ENCODE measurements at regions not wholly inside any gene's neighbourhood (a gene's known extent, or its start where the extent isn't known, plus 50 kb on each side); places are given as distances from the start of the nearest gene placed in this dataset.
A peak's percentile ranks its signal among the peaks of the same experiment; 100 is the strongest.

DNA sequence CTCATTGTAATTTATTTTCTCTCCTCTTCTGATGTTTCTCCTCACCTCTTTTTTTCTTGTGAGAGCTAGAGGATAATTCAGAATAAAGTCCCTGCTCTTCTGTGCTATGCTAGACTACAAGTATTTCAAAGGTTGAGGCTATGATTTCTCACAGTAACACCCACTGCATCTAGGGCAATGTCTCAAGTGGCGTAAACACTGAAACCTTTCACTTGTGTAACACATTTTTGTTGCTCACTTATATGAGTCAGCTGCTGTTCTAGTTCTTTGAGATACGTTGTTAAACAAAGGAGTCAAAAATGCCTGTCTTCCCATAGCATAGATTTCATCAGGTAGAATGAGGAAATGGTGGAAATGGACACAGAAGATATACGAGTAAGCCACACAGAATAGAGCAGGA is 305.1 kb upstream of the PITRM1 start:
- POLR2A ChIA-PET, result no interaction called here

DNA sequence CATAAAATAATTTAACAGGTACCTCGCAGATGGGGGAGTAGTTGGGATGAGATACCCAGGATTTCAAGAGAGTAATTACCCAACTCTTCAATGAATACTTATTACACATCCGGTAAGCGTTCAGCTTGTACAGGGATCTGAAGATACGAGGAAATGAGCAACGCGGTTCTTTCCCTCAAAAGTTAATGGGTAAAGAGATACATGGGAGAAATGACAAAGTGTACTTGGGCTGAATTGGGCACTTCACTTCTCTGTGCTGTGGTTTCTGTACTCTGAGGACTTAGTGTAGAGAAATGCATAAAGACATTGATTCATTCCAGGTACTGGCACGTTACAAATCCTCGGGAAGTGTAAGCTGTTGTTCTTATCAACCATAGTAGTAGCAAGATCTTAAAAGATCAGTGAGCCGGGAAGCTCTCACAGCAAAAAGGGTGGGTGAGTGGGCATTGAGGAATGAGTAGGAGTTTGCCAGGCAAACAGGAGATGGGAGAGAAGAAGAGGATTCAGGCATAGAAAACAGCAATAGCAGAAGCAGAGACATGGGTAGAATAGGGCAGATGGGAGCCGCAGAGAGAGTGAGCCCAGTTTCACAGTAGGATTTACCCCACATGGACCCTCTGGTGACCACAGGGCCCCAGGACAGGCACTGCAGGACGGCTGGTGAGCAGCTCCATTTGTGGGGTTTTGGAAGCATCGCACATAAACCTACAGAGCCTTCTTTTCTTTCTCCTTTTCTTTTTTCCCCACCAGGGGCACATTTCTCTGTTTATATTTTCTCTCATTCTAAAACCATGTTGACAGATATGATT is 304.3 kb upstream of the PITRM1 start:
- Histone ChIP-seq H3F3A (replicated peaks; ENCODE audit: insufficient read depth) (peaks cover 2% of the 10 kb centered on the region), H3K4me1 (ENCODE audit: control insufficient read depth in 1 of 2, insufficient read depth in 2 of 2, low read depth in 1 of 2, low read length in 1 of 2) (peaks cover 0 to 2% of the 10 kb centered on the region in 2 experiments; a peak in 1 of 4 replicates), H3K79me2 (ENCODE audit: insufficient read depth) (no peaks in the 10 kb centered on the region), H3K27ac (ENCODE audit: low read depth in 2 of 2, low read length in 1 of 2) (no peak overlapping the region), H3K9ac (no peak overlapping the region), H3K9me2 (no peaks in the 10 kb centered on the region), H4K20me1 (ENCODE audit: insufficient read depth) (no peaks in the 10 kb centered on the region), H3K27me3 (ENCODE audit: insufficient read depth) (no peaks in the 10 kb centered on the region), H3K36me3 (replicated peaks in 1 of 2; ENCODE audit: control insufficient read depth in 1 of 2, insufficient read depth in 2 of 2, low read length in 1 of 2) (no peaks in the 10 kb centered on the region), H3K4me3 (ENCODE audit: low read depth in 2 of 2, low read length in 1 of 2) (no peak overlapping the region), H3K9me3 (no peaks in the 10 kb centered on the region), H3K4me2 (no peak overlapping the region), H2AFZ (ENCODE audit: low read depth) (no peak overlapping the region)
- ChIA-PET POLR2A (interaction anchor here (1.0 kb wide), 1 partner anchor 308 kb away, joined by 3 read pairs; the partner anchor contains the start of gene KLF6), CTCF (interaction anchor here (0.8 to 1.6 kb wide), 2 partner anchors 9 to 16 kb away, joined by 3 to 4 read pairs; no protein-coding TSS in a partner anchor)
- DNase-seq, result no peak
- WGBS (ENCODE audit: low lambda C conversion rate), result 93% methylated on average over 12 of the region's 12 CpGs
- no peak for TF ChIP-seq RCOR1 (IDR thresholded peaks at IDR 0.05; ENCODE audit: low read length)
- TF ChIP-seq, protein P1, sequence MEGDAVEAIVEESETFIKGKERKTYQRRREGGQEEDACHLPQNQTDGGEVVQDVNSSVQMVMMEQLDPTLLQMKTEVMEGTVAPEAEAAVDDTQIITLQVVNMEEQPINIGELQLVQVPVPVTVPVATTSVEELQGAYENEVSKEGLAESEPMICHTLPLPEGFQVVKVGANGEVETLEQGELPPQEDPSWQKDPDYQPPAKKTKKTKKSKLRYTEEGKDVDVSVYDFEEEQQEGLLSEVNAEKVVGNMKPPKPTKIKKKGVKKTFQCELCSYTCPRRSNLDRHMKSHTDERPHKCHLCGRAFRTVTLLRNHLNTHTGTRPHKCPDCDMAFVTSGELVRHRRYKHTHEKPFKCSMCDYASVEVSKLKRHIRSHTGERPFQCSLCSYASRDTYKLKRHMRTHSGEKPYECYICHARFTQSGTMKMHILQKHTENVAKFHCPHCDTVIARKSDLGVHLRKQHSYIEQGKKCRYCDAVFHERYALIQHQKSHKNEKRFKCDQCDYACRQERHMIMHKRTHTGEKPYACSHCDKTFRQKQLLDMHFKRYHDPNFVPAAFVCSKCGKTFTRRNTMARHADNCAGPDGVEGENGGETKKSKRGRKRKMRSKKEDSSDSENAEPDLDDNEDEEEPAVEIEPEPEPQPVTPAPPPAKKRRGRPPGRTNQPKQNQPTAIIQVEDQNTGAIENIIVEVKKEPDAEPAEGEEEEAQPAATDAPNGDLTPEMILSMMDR (IDR thresholded peaks at IDR 0.05), result peak; percentile 34; the same call in 1 of the 2 replicates
- TF ChIP-seq JUND (IDR thresholded peaks at IDR 0.05), result no peak
- TF ChIP-seq RAD21 (IDR thresholded peaks at IDR 0.05; ENCODE audit: low read length), result no peak
- TF ChIP-seq NFIC (IDR thresholded peaks at IDR 0.05; ENCODE audit: borderline replicate concordance), result no peak

More for the DNA sequence above, 305.1 kb upstream of the PITRM1 start:
- Histone ChIP-seq H3K4me2 (no peak overlapping the region), H4K20me1 (ENCODE audit: insufficient read depth) (no peaks in the 10 kb centered on the region), H3F3A (replicated peaks; ENCODE audit: insufficient read depth) (peaks cover 6% of the 10 kb centered on the region), H3K27ac (ENCODE audit: low read depth in 2 of 2, low read length in 1 of 2) (no peak overlapping the region), H3K9me3 (no peaks in the 10 kb centered on the region), H3K36me3 (replicated peaks in 1 of 2; ENCODE audit: control insufficient read depth in 1 of 2, insufficient read depth in 2 of 2, low read length in 1 of 2) (no peaks in the 10 kb centered on the region), H3K9me2 (no peaks in the 10 kb centered on the region), H3K79me2 (ENCODE audit: insufficient read depth) (no peaks in the 10 kb centered on the region), H3K27me3 (ENCODE audit: insufficient read depth) (no peaks in the 10 kb centered on the region), H3K4me3 (ENCODE audit: low read depth in 2 of 2, low read length in 1 of 2) (no peak overlapping the region), H3K9ac (no peak overlapping the region), H2AFZ (ENCODE audit: low read depth) (no peak overlapping the region), H3K4me1 (ENCODE audit: control insufficient read depth in 1 of 2, insufficient read depth in 2 of 2, low read depth in 1 of 2, low read length in 1 of 2) (peaks cover 0 to 8% of the 10 kb centered on the region in 2 experiments; a peak in 2 of 4 replicates)
- CTCF ChIA-PET, result interaction anchor here (1.0 kb wide), 1 partner anchor 75 kb away, joined by 3 read pairs; no protein-coding TSS in a partner anchor
- WGBS (ENCODE audit: low lambda C conversion rate), result 55% methylated on average over 3 of the region's 3 CpGs
- no peak for TF ChIP-seq FOSL2 (IDR thresholded peaks at IDR 0.05; ENCODE audit: borderline replicate concordance, low read depth)
- TF ChIP-seq, protein P2, sequence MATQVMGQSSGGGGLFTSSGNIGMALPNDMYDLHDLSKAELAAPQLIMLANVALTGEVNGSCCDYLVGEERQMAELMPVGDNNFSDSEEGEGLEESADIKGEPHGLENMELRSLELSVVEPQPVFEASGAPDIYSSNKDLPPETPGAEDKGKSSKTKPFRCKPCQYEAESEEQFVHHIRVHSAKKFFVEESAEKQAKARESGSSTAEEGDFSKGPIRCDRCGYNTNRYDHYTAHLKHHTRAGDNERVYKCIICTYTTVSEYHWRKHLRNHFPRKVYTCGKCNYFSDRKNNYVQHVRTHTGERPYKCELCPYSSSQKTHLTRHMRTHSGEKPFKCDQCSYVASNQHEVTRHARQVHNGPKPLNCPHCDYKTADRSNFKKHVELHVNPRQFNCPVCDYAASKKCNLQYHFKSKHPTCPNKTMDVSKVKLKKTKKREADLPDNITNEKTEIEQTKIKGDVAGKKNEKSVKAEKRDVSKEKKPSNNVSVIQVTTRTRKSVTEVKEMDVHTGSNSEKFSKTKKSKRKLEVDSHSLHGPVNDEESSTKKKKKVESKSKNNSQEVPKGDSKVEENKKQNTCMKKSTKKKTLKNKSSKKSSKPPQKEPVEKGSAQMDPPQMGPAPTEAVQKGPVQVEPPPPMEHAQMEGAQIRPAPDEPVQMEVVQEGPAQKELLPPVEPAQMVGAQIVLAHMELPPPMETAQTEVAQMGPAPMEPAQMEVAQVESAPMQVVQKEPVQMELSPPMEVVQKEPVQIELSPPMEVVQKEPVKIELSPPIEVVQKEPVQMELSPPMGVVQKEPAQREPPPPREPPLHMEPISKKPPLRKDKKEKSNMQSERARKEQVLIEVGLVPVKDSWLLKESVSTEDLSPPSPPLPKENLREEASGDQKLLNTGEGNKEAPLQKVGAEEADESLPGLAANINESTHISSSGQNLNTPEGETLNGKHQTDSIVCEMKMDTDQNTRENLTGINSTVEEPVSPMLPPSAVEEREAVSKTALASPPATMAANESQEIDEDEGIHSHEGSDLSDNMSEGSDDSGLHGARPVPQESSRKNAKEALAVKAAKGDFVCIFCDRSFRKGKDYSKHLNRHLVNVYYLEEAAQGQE (IDR thresholded peaks at IDR 0.05; ENCODE audit: low read depth, low read length), result no peak
- no peak for TF ChIP-seq GABPA (IDR thresholded peaks at IDR 0.05; ENCODE audit: low read depth)
- TF ChIP-seq FOXJ3 (CRISPR knock-in tag; IDR thresholded peaks at IDR 0.05), result no peak
- no peak for TF ChIP-seq TEAD4 (IDR thresholded peaks at IDR 0.05; ENCODE audit: borderline replicate concordance, insufficient read depth)
- TF ChIP-seq RCOR1 (IDR thresholded peaks at IDR 0.05; ENCODE audit: low read length), result no peak
- DNase-seq, result no peak

All from SK-N-SH (cell line).